ENCODE measurements at regions not wholly inside any gene's neighbourhood (a gene's known extent, or its start where the extent isn't known, plus 50 kb on each side); places are given as distances from the start of the nearest gene placed in this dataset.
A peak's percentile ranks its signal among the peaks of the same experiment; 100 is the strongest.
"Not testable (repeated sequence)": the region's sequence is repeated elsewhere in the genome, so short reads cannot be mapped to it uniquely, and the experiment has no call there.

- DNase-seq: no peak
Measured at GRCh38 chr6:37580176-37580955, 80.7 kb upstream of the CCDC167 start.

DNA sequence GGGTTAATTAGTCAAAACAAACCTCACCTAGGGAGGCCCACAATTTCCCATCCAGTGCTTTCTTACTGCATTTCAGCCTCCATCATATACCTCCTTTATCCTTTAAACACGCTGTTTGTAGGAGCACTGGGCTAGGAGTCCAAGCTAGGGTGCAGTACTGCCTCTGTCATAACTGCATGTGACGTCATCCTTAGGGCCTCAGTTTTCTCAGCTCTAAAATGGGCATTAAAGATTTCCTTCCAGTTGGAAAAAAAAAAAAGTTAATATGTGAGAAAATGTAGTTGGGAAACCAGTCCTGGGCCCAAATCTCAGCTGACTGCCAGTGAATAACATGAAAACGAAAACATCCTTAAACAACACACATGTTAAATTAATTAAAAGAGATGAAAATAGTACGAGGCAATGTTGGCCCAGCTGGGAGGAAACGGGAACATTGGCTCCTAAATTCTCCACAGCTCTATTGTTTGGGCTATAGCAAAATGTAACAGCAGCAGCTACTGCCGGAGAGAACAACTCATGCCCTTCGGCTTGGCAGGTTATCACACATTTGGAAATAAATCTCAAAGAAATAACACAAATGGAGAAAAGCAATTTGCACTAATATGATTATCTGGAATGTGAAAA is 79.9 kb upstream of the CCDC167 start:
- DNase-seq: no peak

DNA sequence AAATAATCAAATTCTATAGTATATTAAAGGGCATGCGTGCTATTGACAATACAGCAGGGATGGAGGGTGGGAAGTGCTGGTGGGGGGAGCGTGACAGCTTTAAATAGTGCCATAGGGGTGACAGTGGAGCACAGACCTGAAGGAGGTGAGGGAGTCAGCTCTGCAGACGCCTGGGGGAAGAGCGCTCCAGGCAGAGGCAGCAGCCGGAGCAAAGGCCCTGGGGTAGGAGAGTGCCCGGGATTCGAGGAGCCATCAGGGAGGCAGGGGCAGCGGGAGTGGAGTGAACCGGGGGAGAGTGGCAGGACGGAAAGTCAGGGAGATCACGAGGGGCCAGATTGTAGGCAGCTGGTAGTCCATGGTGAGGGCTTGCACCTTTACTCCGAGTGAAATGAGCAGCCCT is 78.4 kb upstream of the CCDC167 start:
- no peak for DNase-seq

- DNase-seq: no peak
Measured at GRCh38 chr6:37576336-37576737, 76.6 kb upstream of the CCDC167 start.

- no peak for DNase-seq
Measured at GRCh38 chr6:37575221-37575620, 75.5 kb upstream of the CCDC167 start.

- no peak for DNase-seq
Measured at GRCh38 chr6:37572334-37572733, 72.6 kb upstream of the CCDC167 start.

GRCh38 chr6:37570482-37571133 is 70.9 kb upstream of the CCDC167 start:
- DNase-seq: no peak

DNA sequence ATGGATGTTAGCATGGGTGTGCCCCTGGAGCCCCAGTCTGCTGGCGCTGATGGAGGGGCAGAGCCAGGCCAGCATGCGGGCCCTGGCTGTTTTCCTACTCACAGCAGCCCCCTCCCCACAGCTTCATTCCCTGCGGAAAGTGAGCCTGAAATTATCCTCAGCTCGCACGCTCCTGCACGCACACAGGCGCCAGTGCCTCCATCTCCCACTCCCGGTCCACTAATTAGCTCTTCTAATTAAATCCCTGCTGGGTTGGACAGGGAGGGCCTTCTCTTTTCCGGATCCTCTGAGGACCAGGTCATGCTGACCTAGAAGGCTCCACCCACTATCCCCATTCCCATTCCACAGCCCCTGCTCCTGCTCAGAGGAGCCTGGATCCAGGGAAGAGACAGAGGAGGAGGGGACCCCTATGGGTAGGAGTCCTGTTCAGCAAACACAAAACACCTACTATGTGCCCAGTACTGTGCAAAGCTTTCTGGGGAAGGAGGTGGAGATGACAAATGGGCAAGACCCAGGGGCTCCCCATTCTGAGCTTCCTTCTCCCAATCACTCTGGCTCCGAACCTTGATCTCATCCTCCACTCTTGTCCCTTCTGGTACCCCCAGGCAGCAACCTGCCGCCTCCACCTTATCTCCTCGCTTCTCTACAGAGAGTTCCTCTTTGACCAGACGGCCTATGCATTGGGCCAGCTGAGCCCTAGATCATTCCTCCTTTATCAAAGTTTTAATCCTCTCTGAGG is 70.2 kb upstream of the CCDC167 start:
- no peak for DNase-seq

GRCh38 chr6:37569317-37569716 is 69.6 kb upstream of the CCDC167 start:
- DNase-seq: no peak

DNA sequence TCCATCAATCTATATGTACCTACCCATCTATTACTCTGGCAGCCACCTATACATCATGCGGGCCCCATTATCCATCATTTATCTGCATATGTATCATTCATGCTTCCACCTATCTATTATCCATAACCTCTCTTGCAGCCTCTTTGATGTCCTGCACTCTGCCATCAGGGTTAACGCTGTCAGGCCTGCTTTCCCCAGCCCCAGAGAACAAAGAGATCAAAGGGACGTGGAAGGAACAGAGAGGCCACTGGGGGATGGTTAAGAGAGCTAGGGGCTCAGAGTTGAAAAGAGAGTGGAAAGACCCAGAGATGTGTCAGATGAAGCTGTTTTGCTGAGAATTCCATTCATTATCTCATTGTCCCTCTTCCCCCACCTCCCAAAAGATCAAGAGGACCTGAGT is 67.3 kb upstream of the CCDC167 start:
- no peak for DNase-seq

DNA sequence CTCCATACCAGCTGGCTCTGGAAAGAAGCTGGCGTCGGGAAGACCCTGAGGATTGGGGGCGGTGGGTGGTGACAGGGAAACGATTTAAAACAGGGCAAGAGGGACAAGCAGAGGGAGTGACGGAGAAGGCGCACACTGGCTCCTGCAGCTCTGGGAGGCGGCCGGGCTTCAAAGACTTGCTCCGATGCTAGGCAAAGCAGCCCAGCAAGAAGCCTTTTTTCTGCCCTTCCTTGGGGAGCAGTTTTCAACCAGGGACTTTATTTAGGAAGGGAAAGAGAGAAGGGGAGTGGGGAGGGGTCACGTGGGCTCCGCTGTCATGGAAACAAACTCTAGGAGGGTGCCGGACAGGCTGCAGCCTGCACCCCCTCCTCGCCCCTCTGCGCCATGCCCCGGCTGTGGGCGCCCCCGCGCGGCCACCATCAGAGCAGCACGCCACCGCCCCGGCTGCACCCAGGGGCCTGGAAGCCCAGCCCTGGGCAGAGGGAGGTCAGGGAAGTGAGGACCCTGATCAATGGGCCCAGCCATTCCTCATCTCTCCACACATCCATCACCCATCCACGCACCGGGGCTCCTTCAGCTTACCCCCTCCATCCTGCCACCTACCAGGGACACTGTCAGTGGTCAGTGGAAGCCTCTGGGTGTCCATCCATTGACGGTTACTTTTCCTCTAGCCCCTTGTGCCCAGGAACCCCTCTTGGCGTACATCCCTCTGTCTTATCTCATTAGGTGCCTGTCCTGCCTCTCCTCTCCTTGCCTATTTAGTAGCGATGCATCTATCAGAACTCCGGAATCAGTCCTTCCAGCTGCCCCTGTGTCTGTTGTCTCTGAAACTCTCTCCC is 66.6 kb upstream of the CCDC167 start:
- peak; percentile 29 for DNase-seq

DNA sequence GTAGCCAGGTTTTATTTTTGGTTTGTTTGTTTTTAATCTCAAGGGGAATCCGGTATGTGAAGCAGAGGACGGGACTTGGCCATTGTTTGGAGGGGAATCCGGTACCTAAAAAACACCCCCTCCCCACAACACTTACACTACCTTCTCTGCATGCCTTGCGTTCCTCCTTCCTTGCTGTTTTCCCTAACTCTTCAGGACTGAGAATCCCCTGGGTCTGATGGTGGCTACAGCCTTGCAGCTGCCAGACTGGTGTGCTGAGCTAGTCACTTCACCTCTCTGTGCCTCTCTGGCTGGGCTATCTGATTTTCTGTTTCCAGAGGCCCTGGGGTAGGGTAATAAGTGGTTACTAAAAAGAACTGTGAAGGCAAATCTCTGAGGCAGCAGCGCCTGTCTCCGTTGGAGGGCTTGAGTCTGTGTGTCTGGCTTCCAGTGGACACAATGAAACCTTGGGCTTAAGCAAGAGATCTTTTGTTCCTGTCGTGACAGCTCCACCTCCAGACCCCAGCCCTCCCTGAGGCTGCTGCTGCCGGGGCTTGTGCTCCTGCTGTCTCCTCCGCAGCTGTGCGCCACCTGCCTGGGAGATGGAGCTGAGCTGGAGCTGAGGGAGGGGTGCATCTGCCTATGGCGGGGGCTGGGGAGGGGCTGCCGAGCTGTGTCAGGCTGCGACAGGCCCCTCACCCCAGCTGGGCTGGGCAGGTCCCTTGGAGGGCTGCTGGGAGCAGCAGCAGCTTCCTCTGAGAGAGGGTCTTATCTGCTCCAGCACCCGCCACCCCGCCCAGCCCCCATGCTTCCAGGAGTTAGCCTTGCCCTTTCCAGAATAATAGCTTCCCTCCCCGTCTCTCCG is 65.8 kb upstream of the CCDC167 start:
- no peak for DNase-seq

DNA sequence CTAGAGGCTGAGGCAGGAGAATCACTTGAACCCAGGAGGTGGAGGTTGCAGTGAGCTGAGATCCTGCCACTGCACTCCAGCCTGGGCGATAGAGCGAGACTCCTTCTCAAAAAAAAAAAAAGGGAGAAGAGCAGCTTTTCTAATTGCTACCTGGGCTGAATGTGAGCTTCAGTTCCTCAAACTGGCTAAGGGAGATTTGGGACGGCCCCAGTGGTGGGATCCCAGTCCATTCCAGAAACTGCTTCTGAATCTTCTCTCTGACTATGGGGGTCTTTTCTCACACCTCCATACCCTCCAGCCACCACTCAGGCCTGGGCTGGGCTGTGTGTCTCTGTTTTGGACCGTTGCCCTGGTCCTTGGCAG is 63.2 kb upstream of the CCDC167 start:
- not testable (repeated sequence) for DNase-seq

DNA sequence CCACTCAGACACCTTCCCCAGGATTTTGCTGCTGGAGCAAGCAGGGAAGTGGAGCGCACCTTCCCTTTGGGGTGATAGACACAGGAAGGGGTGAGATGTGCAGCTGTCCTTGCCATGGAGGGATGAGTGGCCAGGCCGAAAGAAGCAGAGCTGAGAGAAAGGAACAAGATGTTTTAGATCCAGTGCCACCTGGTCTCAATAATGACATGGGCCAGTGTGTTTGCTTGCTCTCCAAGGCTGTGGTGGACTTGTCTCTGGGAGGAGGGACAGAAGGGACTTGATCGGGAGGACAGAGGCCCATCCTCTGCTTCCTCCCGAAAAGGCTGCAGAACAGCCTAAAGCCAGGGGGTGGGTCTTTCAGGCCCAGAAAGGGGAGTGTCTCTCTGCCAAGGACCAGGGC is 61.7 kb upstream of the CCDC167 start:
- no peak for DNase-seq

- no peak for DNase-seq
Measured at GRCh38 chr6:37560737-37561103, 61.0 kb upstream of the CCDC167 start.

- no peak for DNase-seq
Measured at GRCh38 chr6:37559501-37559900, 59.8 kb upstream of the CCDC167 start.

DNA sequence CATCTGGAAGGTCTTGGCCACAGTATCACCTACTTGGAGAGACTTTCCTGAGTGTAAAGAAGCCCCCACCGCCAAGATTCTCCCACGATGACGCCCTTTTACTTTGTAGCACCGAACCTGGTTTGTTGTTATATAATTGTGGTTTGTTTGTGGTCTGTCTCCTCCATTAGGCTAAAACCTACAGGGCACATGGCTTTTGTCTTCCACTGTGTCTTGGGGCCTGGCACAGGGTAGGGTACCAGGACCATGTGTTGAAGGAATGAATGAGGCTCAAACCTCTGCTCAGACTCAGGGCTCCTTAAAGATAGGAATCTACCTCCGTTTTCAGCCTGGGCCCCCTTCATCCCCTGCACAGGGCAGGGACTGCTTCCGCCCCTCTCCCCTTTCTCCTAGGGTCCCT is 59.4 kb upstream of the CCDC167 start:
- no peak for DNase-seq

DNA sequence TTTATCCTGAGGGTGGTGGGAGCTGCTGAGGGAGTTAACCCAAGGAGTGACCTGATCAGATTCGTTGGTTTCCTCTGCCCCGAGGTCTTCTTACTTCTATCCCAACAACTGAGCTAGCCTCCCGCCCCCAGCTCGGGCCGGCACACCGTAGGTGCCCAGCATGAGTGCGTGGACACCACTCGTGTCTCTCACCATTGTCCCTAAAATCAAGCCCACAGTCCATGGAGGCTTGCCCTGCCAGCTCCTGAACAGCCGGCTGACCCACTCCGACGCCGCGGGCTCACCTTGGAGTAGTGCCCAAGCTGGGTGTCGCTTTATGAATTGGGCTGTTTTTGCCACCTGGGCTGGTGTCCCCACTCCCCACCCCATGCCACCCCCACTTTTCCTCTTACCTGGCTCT is 59.0 kb upstream of the CCDC167 start:
- DNase-seq: no peak

DNA sequence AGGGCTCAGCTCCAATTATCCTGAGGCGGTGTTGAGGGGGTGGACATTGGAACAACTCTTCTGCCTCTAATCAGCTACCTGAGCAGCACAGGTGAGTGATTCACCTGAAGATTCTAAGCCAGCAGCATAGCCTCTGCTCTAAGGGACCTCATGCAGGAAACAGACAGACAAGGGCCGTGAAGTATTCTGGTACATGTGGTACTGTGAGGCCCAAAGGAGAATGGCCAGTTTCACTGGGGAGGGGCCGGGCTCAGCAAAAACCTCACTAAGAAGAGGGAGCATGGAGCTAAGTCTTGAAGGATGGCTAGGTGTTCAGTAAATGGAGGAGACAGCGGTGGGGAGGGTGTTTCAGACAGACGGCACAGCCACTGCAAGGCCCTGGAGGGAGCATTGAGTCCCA is 58.5 kb upstream of the CCDC167 start:
- no peak for DNase-seq

- no peak for DNase-seq
Measured at GRCh38 chr6:37557645-37558114, 58.0 kb upstream of the CCDC167 start.

GRCh38 chr6:37556881-37557644 is 57.4 kb upstream of the CCDC167 start:
- no peak for DNase-seq
